ENCODE measurements at regions not wholly inside any gene's neighbourhood (a gene's known extent, or its start where the extent isn't known, plus 50 kb on each side); places are given as distances from the start of the nearest gene placed in this dataset.

- TF ChIP-seq GATA3 (IDR thresholded peaks at IDR 0.05; ENCODE audit: low read depth, low read length) (no peak), GATA2 (IDR thresholded peaks at IDR 0.05; ENCODE audit: low read depth, low read length) (no peak)
These were observed 123.6 kb upstream of the CD96 start for GRCh38 chr3:111418391-111418790.

Data from SH-SY5Y (cell line).